H1 (cell line): ENCODE measurements at regions not wholly inside any gene's neighbourhood (a gene's known extent, or its start where the extent isn't known, plus 50 kb on each side); places are given as distances from the start of the nearest gene placed in this dataset.

Experiments used
- CHD2 ChIP-seq: IDR thresholded peaks from 2 replicates; pipeline ENCODE4 v1.6.1; 2012; ENCODE audit warnings: low read length, improper control_type of control experiment
- GTF2F1 ChIP-seq: IDR thresholded peaks from 2 replicates; pipeline ENCODE4 v1.6.1; 2012; ENCODE audit warnings: low read depth, low read length, improper control_type of control experiment, borderline replicate concordance
- HDAC6 ChIP-seq: IDR thresholded peaks from one replicate; pipeline ENCODE4 v1.7.1; 2012; ENCODE audit warnings: low read depth, mild to moderate bottlenecking, inconsistent platforms, low read length, moderate library complexity
- RAD21 ChIP-seq, 2 experiments: IDR thresholded peaks in 1 of 2; conservative IDR thresholded peaks in 1 of 2; 2 replicates each; pipeline ENCODE4 v1.6.1; 2011; ENCODE audit warnings: low read depth in 2 of 2, low read length in 2 of 2, improper control_type of control experiment in 1 of 2, inconsistent platforms in 1 of 2, mild to moderate bottlenecking in 1 of 2, moderate library complexity in 1 of 2
- RFX5 ChIP-seq: IDR thresholded peaks from 2 replicates; pipeline ENCODE4 v1.6.1; 2011; ENCODE audit warnings: low read depth, low read length, improper control_type of control experiment, borderline replicate concordance
- RNF2 ChIP-seq: fragments of 200-900, 300-1000 bp; sonication (generic); IDR thresholded peaks from 2 replicates; pipeline ENCODE4 v1.7.1; 2016; ENCODE audit warnings: borderline replicate concordance, low read depth, mild to moderate bottlenecking, antibody characterized with exemption, low read length; ENCODE audit not compliant: poor library complexity, severe bottlenecking; ENCODE audit errors: missing control alignments
- TF ChIP-seq, protein P1 (sequence below): fragments of 300-600 bp; sonication (generic); IDR thresholded peaks from 2 replicates; pipeline ENCODE4 v1.7.1; 2012; ENCODE audit warnings: low read length, moderate library complexity, mild to moderate bottlenecking, inconsistent platforms; ENCODE audit not compliant: insufficient replicate concordance
- TF ChIP-seq, protein P2 (sequence below): IDR thresholded peaks from 2 replicates; pipeline ENCODE4 v1.6.1; 2011; ENCODE audit warnings: low read length, improper control_type of control experiment
- TF ChIP-seq, protein P3 (sequence below): IDR thresholded peaks from 2 replicates; pipeline ENCODE4 v1.6.1; 2011; ENCODE audit warnings: low read depth, mild to moderate bottlenecking, low read length; ENCODE audit not compliant: insufficient read depth

DNA sequence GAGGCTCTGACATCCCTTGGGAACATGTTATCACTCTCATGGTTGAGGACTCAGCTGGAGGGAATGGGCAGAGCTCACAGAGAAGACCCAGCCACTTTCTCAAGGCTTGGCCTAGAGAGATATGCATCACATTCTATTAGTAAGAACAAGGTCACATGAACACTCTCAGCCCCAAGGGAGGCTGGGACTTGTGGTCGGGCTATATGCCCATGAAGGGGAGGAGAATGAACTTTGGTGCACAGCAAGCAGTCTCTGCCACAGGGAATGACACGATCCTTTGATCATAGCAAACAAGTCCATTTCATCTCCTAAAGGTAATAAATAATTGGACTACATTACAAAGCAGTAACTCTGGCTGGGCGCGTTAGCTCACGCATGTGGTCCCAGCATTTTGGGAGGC lies 105.7 kb downstream of the SYF2 start (continued):
- TF ChIP-seq, protein P1, sequence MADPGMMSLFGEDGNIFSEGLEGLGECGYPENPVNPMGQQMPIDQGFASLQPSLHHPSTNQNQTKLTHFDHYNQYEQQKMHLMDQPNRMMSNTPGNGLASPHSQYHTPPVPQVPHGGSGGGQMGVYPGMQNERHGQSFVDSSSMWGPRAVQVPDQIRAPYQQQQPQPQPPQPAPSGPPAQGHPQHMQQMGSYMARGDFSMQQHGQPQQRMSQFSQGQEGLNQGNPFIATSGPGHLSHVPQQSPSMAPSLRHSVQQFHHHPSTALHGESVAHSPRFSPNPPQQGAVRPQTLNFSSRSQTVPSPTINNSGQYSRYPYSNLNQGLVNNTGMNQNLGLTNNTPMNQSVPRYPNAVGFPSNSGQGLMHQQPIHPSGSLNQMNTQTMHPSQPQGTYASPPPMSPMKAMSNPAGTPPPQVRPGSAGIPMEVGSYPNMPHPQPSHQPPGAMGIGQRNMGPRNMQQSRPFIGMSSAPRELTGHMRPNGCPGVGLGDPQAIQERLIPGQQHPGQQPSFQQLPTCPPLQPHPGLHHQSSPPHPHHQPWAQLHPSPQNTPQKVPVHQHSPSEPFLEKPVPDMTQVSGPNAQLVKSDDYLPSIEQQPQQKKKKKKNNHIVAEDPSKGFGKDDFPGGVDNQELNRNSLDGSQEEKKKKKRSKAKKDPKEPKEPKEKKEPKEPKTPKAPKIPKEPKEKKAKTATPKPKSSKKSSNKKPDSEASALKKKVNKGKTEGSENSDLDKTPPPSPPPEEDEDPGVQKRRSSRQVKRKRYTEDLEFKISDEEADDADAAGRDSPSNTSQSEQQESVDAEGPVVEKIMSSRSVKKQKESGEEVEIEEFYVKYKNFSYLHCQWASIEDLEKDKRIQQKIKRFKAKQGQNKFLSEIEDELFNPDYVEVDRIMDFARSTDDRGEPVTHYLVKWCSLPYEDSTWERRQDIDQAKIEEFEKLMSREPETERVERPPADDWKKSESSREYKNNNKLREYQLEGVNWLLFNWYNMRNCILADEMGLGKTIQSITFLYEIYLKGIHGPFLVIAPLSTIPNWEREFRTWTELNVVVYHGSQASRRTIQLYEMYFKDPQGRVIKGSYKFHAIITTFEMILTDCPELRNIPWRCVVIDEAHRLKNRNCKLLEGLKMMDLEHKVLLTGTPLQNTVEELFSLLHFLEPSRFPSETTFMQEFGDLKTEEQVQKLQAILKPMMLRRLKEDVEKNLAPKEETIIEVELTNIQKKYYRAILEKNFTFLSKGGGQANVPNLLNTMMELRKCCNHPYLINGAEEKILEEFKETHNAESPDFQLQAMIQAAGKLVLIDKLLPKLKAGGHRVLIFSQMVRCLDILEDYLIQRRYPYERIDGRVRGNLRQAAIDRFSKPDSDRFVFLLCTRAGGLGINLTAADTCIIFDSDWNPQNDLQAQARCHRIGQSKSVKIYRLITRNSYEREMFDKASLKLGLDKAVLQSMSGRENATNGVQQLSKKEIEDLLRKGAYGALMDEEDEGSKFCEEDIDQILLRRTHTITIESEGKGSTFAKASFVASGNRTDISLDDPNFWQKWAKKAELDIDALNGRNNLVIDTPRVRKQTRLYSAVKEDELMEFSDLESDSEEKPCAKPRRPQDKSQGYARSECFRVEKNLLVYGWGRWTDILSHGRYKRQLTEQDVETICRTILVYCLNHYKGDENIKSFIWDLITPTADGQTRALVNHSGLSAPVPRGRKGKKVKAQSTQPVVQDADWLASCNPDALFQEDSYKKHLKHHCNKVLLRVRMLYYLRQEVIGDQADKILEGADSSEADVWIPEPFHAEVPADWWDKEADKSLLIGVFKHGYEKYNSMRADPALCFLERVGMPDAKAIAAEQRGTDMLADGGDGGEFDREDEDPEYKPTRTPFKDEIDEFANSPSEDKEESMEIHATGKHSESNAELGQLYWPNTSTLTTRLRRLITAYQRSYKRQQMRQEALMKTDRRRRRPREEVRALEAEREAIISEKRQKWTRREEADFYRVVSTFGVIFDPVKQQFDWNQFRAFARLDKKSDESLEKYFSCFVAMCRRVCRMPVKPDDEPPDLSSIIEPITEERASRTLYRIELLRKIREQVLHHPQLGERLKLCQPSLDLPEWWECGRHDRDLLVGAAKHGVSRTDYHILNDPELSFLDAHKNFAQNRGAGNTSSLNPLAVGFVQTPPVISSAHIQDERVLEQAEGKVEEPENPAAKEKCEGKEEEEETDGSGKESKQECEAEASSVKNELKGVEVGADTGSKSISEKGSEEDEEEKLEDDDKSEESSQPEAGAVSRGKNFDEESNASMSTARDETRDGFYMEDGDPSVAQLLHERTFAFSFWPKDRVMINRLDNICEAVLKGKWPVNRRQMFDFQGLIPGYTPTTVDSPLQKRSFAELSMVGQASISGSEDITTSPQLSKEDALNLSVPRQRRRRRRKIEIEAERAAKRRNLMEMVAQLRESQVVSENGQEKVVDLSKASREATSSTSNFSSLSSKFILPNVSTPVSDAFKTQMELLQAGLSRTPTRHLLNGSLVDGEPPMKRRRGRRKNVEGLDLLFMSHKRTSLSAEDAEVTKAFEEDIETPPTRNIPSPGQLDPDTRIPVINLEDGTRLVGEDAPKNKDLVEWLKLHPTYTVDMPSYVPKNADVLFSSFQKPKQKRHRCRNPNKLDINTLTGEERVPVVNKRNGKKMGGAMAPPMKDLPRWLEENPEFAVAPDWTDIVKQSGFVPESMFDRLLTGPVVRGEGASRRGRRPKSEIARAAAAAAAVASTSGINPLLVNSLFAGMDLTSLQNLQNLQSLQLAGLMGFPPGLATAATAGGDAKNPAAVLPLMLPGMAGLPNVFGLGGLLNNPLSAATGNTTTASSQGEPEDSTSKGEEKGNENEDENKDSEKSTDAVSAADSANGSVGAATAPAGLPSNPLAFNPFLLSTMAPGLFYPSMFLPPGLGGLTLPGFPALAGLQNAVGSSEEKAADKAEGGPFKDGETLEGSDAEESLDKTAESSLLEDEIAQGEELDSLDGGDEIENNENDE: no peak
- TF ChIP-seq, protein P2, sequence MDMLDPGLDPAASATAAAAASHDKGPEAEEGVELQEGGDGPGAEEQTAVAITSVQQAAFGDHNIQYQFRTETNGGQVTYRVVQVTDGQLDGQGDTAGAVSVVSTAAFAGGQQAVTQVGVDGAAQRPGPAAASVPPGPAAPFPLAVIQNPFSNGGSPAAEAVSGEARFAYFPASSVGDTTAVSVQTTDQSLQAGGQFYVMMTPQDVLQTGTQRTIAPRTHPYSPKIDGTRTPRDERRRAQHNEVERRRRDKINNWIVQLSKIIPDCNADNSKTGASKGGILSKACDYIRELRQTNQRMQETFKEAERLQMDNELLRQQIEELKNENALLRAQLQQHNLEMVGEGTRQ: no peak
- no peak for TF ChIP-seq GTF2F1
- TF ChIP-seq, protein P3, sequence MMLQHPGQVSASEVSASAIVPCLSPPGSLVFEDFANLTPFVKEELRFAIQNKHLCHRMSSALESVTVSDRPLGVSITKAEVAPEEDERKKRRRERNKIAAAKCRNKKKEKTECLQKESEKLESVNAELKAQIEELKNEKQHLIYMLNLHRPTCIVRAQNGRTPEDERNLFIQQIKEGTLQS: no peak
- TF ChIP-seq RAD21 (IDR thresholded peaks at IDR 0.05 in 1 of 2, conservative IDR thresholded peaks at IDR 0.05 in 1 of 2; ENCODE audit: low read depth in 2 of 2, low read length in 2 of 2): no peak
- no peak for TF ChIP-seq RFX5
- no peak for TF ChIP-seq RNF2
- no peak for TF ChIP-seq HDAC6
- TF ChIP-seq CHD2: no peak
